ENCODE measurements at regions not wholly inside any gene's neighbourhood (a gene's known extent, or its start where the extent isn't known, plus 50 kb on each side); places are given as distances from the start of the nearest gene placed in this dataset.

- Histone ChIP-seq H3K9ac (ENCODE audit: control insufficient read depth, insufficient read depth, low read length) (no peak overlapping the region), H2AFZ (ENCODE audit: control insufficient read depth, low read depth, low read length) (no peak overlapping the region), H3K27me3 (replicated peaks in 1 of 2; ENCODE audit: control insufficient read depth in 2 of 2, insufficient read depth in 2 of 2, low read length in 1 of 2) (no peaks in the 10 kb centered on the region), H3K36me3 (ENCODE audit: control insufficient read depth in 2 of 2, insufficient read depth in 2 of 2, low read length in 1 of 2) (no peaks in the 10 kb centered on the region), H4K20me1 (ENCODE audit: control insufficient read depth, insufficient read depth) (no peaks in the 10 kb centered on the region), H3K9me3 (replicated peaks; ENCODE audit: control insufficient read depth, insufficient read depth, low read length) (no peaks in the 10 kb centered on the region), H3K4me2 (ENCODE audit: control insufficient read depth, insufficient read depth) (no peak overlapping the region), H3K27ac (ENCODE audit: control insufficient read depth, insufficient read depth) (no peak overlapping the region), H3K79me2 (ENCODE audit: control insufficient read depth, insufficient read depth, low read length) (no peaks in the 10 kb centered on the region), H3K4me3 (no peak overlapping the region), H3K4me1 (ENCODE audit: control insufficient read depth, insufficient read depth, low read length) (no peaks in the 10 kb centered on the region)
- TF ChIP-seq IRF5 (IDR thresholded peaks at IDR 0.05; ENCODE audit: borderline replicate concordance) (no peak), BHLHE40 (IDR thresholded peaks at IDR 0.05; ENCODE audit: borderline replicate concordance in 1 of 2, low read depth in 2 of 2, low read length in 1 of 2) (no peak), CHD1 (IDR thresholded peaks at IDR 0.05; ENCODE audit: low read depth, low read length) (no peak), CREM (IDR thresholded peaks at IDR 0.05; ENCODE audit: low read depth) (no peak)
- no TSS peak for BruUV-seq (replicated peaks)
- 3% methylated on average over 2 of the region's 2 CpGs for WGBS (ENCODE audit: insufficient coverage, insufficient replicate concordance, low lambda C conversion rate, missing lambda C conversion rate)
- in situ Hi-C loops (cut with MboI) (no loop called here), intact Hi-C loops (cut with micrococcal nuclease; ENCODE audit: unreplicated experiment) (no loop called here)
- ChIA-PET POLR2A (no interaction called here), CTCF (no interaction called here), SMC1A (ENCODE audit: uncharacterized antibody, unreplicated experiment) (no interaction called here), RAD21 (ENCODE audit: unreplicated experiment) (no interaction called here)
- ATAC-seq (no peak), DNase-seq (ENCODE audit: low read depth, low spot score) (no peak), FAIRE-seq (no peak)
Measured at GRCh38 chr4:57612279-57612678, 502.1 kb upstream of the IGFBP7 start.

GRCh38 chr4:57607566-57608180 is 497.5 kb upstream of the IGFBP7 start:
- CTCF ChIA-PET: no interaction called here
- 7% methylated on average over 4 of the region's 4 CpGs for WGBS (ENCODE audit: insufficient coverage, insufficient replicate concordance, low lambda C conversion rate, missing lambda C conversion rate)
- DNase-seq (ENCODE audit: low read depth, low spot score) (no peak), FAIRE-seq (no peak), ATAC-seq (no peak)
- in situ Hi-C loops (cut with MboI) (no loop called here), intact Hi-C loops (cut with micrococcal nuclease; ENCODE audit: unreplicated experiment) (no loop called here)
- Histone ChIP-seq H3K4me3 (no peak overlapping the region), H3K9ac (ENCODE audit: control insufficient read depth, insufficient read depth, low read length) (no peak overlapping the region), H4K20me1 (ENCODE audit: control insufficient read depth, insufficient read depth) (no peaks in the 10 kb centered on the region), H3K79me2 (ENCODE audit: control insufficient read depth, insufficient read depth, low read length) (no peaks in the 10 kb centered on the region), H2AFZ (ENCODE audit: control insufficient read depth, low read depth, low read length) (no peak overlapping the region), H3K27me3 (replicated peaks in 1 of 2; ENCODE audit: control insufficient read depth in 2 of 2, insufficient read depth in 2 of 2, low read length in 1 of 2) (no peaks in the 10 kb centered on the region), H3K4me2 (ENCODE audit: control insufficient read depth, insufficient read depth) (no peak overlapping the region), H3K9me3 (replicated peaks; ENCODE audit: control insufficient read depth, insufficient read depth, low read length) (no peaks in the 10 kb centered on the region), H3K36me3 (ENCODE audit: control insufficient read depth in 2 of 2, insufficient read depth in 2 of 2, low read length in 1 of 2) (no peaks in the 10 kb centered on the region), H3K27ac (ENCODE audit: control insufficient read depth, insufficient read depth) (no peak overlapping the region), H3K4me1 (ENCODE audit: control insufficient read depth, insufficient read depth, low read length) (no peaks in the 10 kb centered on the region)
- RAD21 ChIA-PET (ENCODE audit: unreplicated experiment): no interaction called here
- SMC1A ChIA-PET (ENCODE audit: uncharacterized antibody, unreplicated experiment): no interaction called here
- POLR2A ChIA-PET: no interaction called here
- no TSS peak for BruUV-seq (replicated peaks)
- TF ChIP-seq E2F4 (IDR thresholded peaks at IDR 0.05; ENCODE audit: low read depth, low read length) (no peak), ZNF24 (IDR thresholded peaks at IDR 0.05) (no peak), PKNOX1 (IDR thresholded peaks at IDR 0.05) (no peak), PBX3 (IDR thresholded peaks at IDR 0.05; ENCODE audit: insufficient replicate concordance, low read depth, low read length) (no peak), HDAC6 (IDR thresholded peaks at IDR 0.05; ENCODE audit: unreplicated experiment) (no peak), NFYB (IDR thresholded peaks at IDR 0.05; ENCODE audit: insufficient read depth, low read depth, low read length) (no peak)

All from GM12878 (cell line).